Keratinocyte (primary cell): ENCODE measurements at regions not wholly inside any gene's neighbourhood (a gene's known extent, or its start where the extent isn't known, plus 50 kb on each side); places are given as distances from the start of the nearest gene placed in this dataset.

Experiments used
- DNase-seq: peaks from one replicate; pipeline ENCODE4 v3.0.0-alpha.2; 2011; ENCODE audit warnings: low read depth, missing footprints, low spot score
- FAIRE-seq: peaks from 2 replicates; lab custom pipeline; 2011; peaks lifted over from hg19 to GRCh38; lab: Jason Lieb, UNC
- H2AFZ ChIP-seq: 2 replicates; pipeline ENCODE4 v1.6.0; 2012; ENCODE audit warnings: low read length, control low read depth, inconsistent platforms; ENCODE audit not compliant: control insufficient read depth
- H3K27ac ChIP-seq: 2 replicates; pipeline ENCODE4 v1.5.1; 2011; ENCODE audit warnings: low read length; ENCODE audit not compliant: control insufficient read depth, insufficient read depth
- H3K27me3 ChIP-seq: 3 replicates; pipeline ENCODE4 v1.6.0; 2011; ENCODE audit warnings: low read length; ENCODE audit not compliant: control insufficient read depth, insufficient read depth; ENCODE audit errors: extremely low read depth
- H3K36me3 ChIP-seq, 2 experiments: 2 replicates in 1 of 2; 3 replicates in 1 of 2; pipeline ENCODE4 v1.5.1; 2011; ENCODE audit warnings: low read length in 2 of 2, mild to moderate bottlenecking in 1 of 2; ENCODE audit not compliant: control insufficient read depth in 2 of 2, insufficient read depth in 2 of 2; ENCODE audit errors: extremely low read depth in 1 of 2
- H3K4me1 ChIP-seq: 3 replicates; pipeline ENCODE4 v1.5.1; 2011; ENCODE audit warnings: low read length; ENCODE audit not compliant: control insufficient read depth, insufficient read depth; ENCODE audit errors: extremely low read depth
- H3K4me2 ChIP-seq: 3 replicates; pipeline ENCODE4 v1.6.0; 2011; ENCODE audit warnings: low read depth, low read length; ENCODE audit not compliant: control insufficient read depth, insufficient read depth; ENCODE audit errors: extremely low read depth
- H3K4me3 ChIP-seq, 3 experiments: fragments of 200-600 bp in 1 of 3; sonication (generic) in 1 of 3; 2 replicates in 2 of 3; 3 replicates in 1 of 3; pipeline ENCODE4 v1.5.1; 2011 to 2016; ENCODE audit warnings: low read length in 3 of 3, mild to moderate bottlenecking in 3 of 3, control low read depth in 2 of 3, inconsistent platforms in 1 of 3, low read depth in 1 of 3, mixed read lengths in 1 of 3, mixed run types in 1 of 3, moderate library complexity in 1 of 3; ENCODE audit not compliant: control insufficient read depth in 2 of 3, insufficient read depth in 2 of 3; ENCODE audit errors: extremely low read depth in 1 of 3
- H3K79me2 ChIP-seq: 2 replicates; pipeline ENCODE4 v1.6.0; 2012; ENCODE audit warnings: low read length; ENCODE audit not compliant: control insufficient read depth, insufficient read depth
- H3K9ac ChIP-seq: 3 replicates; pipeline ENCODE4 v1.6.0; 2011; ENCODE audit warnings: low read length; ENCODE audit not compliant: control insufficient read depth, insufficient read depth; ENCODE audit errors: extremely low read depth
- H3K9me1 ChIP-seq: 3 replicates; pipeline ENCODE4 v1.6.0; 2011; ENCODE audit warnings: low read length; ENCODE audit not compliant: control insufficient read depth, insufficient read depth; ENCODE audit errors: extremely low read depth
- H3K9me3 ChIP-seq: 2 replicates; pipeline ENCODE4 v1.5.1; 2012; ENCODE audit warnings: low read depth, low read length; ENCODE audit not compliant: control insufficient read depth
- H4K20me1 ChIP-seq: 3 replicates; pipeline ENCODE4 v1.6.0; 2011; ENCODE audit warnings: low read length; ENCODE audit not compliant: control insufficient read depth, insufficient read depth; ENCODE audit errors: extremely low read depth
- EZH2 ChIP-seq: IDR thresholded peaks from one replicate; pipeline ENCODE4 v1.6.1; 2012; ENCODE audit warnings: inconsistent platforms, mild to moderate bottlenecking, low read length, moderate library complexity
- dilution Hi-C: fragments of 300-500 bp; cut with MboI; formaldehyde crosslinking; loops from one replicate; pipeline ENCODE4 v1.7.0; 2020; ENCODE audit warnings: low sequenced_read_pairs; ENCODE audit not compliant: extremely low pct_ligation_motif_present
- TF ChIP-seq, protein P1 (sequence below), 3 experiments: IDR thresholded peaks in 1 of 3; conservative IDR thresholded peaks in 1 of 3; optimal IDR thresholded peaks in 1 of 3; 2 replicates in 2 of 3; 3 replicates in 1 of 3; pipeline versions ENCODE3 to v1.5.1; 2011; ENCODE audit warnings: low read length in 3 of 3, mild to moderate bottlenecking in 3 of 3, moderate library complexity in 2 of 3, control low read depth in 1 of 3, inconsistent platforms in 1 of 3; ENCODE audit not compliant: insufficient read depth in 2 of 3; ENCODE audit errors: extremely low read depth in 1 of 3

DNA sequence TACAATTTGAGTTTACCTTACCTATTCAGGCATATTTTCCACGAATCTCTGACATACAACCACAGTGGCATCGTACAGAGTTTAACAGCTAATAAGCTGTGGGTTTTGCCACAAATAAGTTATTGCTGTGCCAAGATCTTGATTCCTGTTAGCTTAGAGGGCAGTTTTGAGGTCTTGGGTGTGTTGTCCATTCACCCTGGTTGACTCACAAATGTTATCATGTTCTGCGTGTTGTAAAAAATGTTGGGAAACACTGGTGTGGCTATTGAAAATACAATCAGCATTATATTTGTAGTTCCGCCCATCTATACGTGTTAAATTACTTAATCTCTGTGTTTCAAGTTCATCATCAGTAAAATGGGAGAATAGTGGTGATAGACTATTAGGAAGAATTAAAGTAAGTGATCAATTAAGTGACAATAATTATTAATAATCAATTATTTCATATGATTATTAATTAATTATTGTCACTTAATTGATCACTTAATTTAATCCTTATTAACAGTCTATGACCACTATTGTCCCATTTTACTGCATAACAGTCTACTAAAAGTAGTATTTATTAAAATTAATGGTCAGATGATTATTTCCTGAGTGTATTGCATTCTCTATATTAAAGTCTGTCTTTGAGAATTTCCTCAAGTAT lies 96.3 kb downstream of the TMA16 start:
- dilution Hi-C loops, result no loop called here
- DNase-seq (no peak), FAIRE-seq (no peak)
- H3K9me3 ChIP-seq, result no peaks in the 10 kb centered on the region
- H3K79me2 ChIP-seq, result no peaks in the 10 kb centered on the region
- no peak overlapping the region for H3K4me3 ChIP-seq
- no peak overlapping the region for H3K9ac ChIP-seq
- H2AFZ ChIP-seq, result no peak overlapping the region
- H3K27ac ChIP-seq, result no peak overlapping the region
- no peaks in the 10 kb centered on the region for H4K20me1 ChIP-seq
- no peaks in the 10 kb centered on the region for H3K36me3 ChIP-seq
- H3K4me2 ChIP-seq, result no peak overlapping the region
- no peaks in the 10 kb centered on the region for H3K27me3 ChIP-seq
- no peak for TF ChIP-seq EZH2
- TF ChIP-seq, protein P1, sequence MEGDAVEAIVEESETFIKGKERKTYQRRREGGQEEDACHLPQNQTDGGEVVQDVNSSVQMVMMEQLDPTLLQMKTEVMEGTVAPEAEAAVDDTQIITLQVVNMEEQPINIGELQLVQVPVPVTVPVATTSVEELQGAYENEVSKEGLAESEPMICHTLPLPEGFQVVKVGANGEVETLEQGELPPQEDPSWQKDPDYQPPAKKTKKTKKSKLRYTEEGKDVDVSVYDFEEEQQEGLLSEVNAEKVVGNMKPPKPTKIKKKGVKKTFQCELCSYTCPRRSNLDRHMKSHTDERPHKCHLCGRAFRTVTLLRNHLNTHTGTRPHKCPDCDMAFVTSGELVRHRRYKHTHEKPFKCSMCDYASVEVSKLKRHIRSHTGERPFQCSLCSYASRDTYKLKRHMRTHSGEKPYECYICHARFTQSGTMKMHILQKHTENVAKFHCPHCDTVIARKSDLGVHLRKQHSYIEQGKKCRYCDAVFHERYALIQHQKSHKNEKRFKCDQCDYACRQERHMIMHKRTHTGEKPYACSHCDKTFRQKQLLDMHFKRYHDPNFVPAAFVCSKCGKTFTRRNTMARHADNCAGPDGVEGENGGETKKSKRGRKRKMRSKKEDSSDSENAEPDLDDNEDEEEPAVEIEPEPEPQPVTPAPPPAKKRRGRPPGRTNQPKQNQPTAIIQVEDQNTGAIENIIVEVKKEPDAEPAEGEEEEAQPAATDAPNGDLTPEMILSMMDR (optimal IDR thresholded peaks at IDR 0.05 in 1 of 3, IDR thresholded peaks at IDR 0.05 in 1 of 3, conservative IDR thresholded peaks at IDR 0.05 in 1 of 3; ENCODE audit: extremely low read depth in 1 of 3, insufficient read depth in 2 of 3, low read length in 3 of 3), result no peak
- no peaks in the 10 kb centered on the region for H3K9me1 ChIP-seq
- no peaks in the 10 kb centered on the region for H3K4me1 ChIP-seq

DNA sequence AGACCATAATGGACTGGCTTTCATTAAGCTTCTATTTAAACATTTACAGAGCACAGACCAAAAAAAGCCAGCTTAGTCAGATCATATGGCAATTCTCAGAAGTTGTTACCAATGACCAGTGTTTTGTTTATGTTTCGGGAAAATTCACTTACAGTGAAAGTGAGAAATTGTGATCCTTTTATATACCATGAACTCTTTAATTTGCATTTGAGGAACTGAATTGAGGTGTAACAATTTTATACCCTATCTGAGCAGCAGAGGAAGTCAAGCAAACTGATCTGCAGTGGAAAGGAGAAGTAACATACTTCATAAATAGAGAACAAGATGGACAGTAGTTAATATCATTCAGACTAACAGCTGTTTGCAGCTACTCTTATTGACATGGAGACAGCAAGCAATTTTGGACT lies 97.1 kb downstream of the TMA16 start:
- TF ChIP-seq, protein P1 (optimal IDR thresholded peaks at IDR 0.05 in 1 of 3, IDR thresholded peaks at IDR 0.05 in 1 of 3, conservative IDR thresholded peaks at IDR 0.05 in 1 of 3; ENCODE audit: extremely low read depth in 1 of 3, insufficient read depth in 2 of 3, low read length in 3 of 3), result no peak
- TF ChIP-seq EZH2, result no peak
- dilution Hi-C loops, result no loop called here
- Histone ChIP-seq H3K36me3 (no peaks in the 10 kb centered on the region), H3K9me1 (no peaks in the 10 kb centered on the region), H3K27ac (no peak overlapping the region), H2AFZ (no peak overlapping the region), H3K79me2 (no peaks in the 10 kb centered on the region), H4K20me1 (no peaks in the 10 kb centered on the region), H3K4me3 (no peak overlapping the region), H3K4me2 (no peak overlapping the region), H3K9ac (no peak overlapping the region), H3K27me3 (no peaks in the 10 kb centered on the region), H3K4me1 (no peaks in the 10 kb centered on the region), H3K9me3 (no peaks in the 10 kb centered on the region)
- no peak for FAIRE-seq
- DNase-seq, result no peak
